Gastrocnemius medialis (tissue), 4 donors: ENCODE measurements at regions not wholly inside any gene's neighbourhood (a gene's known extent, or its start where the extent isn't known, plus 50 kb on each side); places are given as distances from the start of the nearest gene placed in this dataset.

Source experiments
- ATAC-seq, 2 donors: fragments of 150-250 bp; one replicate each; pipeline ENCODE4 v1.9.1; 2016
- DNase-seq, 2 donors: peaks; one replicate each; pipeline ENCODE4 v3.0.0-alpha.2; 2019
- H3K27ac ChIP-seq, 4 donors: fragments of 200-600 bp; sonication (generic); 1 replicate in 1 of 4; 2 replicates in 3 of 4; pipeline ENCODE4 v1.5.1; 2016 to 2018; ENCODE audit warnings: mild to moderate bottlenecking in 2 of 4, moderate library complexity in 1 of 4
- H3K27me3 ChIP-seq, 3 donors: fragments of 200-600 bp; sonication (generic) in 2 of 3; 1 replicate in 1 of 3; 2 replicates in 2 of 3; pipeline versions ENCODE4 v1.5.1 to v1.6.0; 2016 to 2019; ENCODE audit warnings: mild to moderate bottlenecking in 1 of 3, moderate library complexity in 1 of 3
- H3K36me3 ChIP-seq, 2 donors: fragments of 200-600 bp; sonication (generic) in 1 of 2; one replicate each; pipeline ENCODE4 v1.5.1; 2017 to 2018
- H3K4me1 ChIP-seq, 2 donors: fragments of 200-600 bp; sonication (generic) in 1 of 2; one replicate each; pipeline ENCODE4 v1.5.1; 2016 to 2017; ENCODE audit warnings: mild to moderate bottlenecking in 2 of 2
- H3K4me3 ChIP-seq, 4 donors: fragments of 200-600 bp; sonication (generic) in 3 of 4; 1 replicate in 1 of 4; 2 replicates in 3 of 4; pipeline ENCODE4 v1.5.1; 2016 to 2019; ENCODE audit warnings: mild to moderate bottlenecking in 2 of 4
- H3K9me3 ChIP-seq, 3 donors: fragments of 200-600 bp; sonication (generic) in 2 of 3; 1 replicate in 1 of 3; 2 replicates in 2 of 3; pipeline ENCODE4 v1.5.1; 2016 to 2019
- POLR2A ChIP-seq, 2 donors: fragments of 450-650 bp; IDR thresholded peaks; one replicate each; pipeline ENCODE4 v1.6.1; 2017; ENCODE audit warnings: antibody characterized with exemption in 2 of 2, mild to moderate bottlenecking in 2 of 2, moderate library complexity in 2 of 2
- in situ Hi-C, 4 donors: fragments of 200-750 bp; cut with MboI; loops; one replicate each; pipeline versions ENCODE4 v1.15.0 to v1.8.0; 2017; ENCODE audit warnings: low sequenced_read_pairs in 4 of 4
- intact Hi-C: fragments of 100-400 bp; cut with DNase I; formaldehyde crosslinking; loops from one replicate; pipeline ENCODE4 v1.15.1; 2023; ENCODE audit warnings: low total_unique reads
- TF ChIP-seq, protein P1 (sequence below), 5 experiments: fragments of 450-650 bp in 3 of 5; fragments of 200-600 bp in 2 of 5; sonication (generic) in 2 of 5; IDR thresholded peaks in 4 of 5; conservative IDR thresholded peaks in 1 of 5; 1 replicate in 4 of 5; 2 replicates in 1 of 5; pipeline ENCODE4 v1.5.1; 2016 to 2019; ENCODE audit warnings: antibody characterized with exemption in 5 of 5, mild to moderate bottlenecking in 3 of 5, moderate library complexity in 3 of 5

DNA sequence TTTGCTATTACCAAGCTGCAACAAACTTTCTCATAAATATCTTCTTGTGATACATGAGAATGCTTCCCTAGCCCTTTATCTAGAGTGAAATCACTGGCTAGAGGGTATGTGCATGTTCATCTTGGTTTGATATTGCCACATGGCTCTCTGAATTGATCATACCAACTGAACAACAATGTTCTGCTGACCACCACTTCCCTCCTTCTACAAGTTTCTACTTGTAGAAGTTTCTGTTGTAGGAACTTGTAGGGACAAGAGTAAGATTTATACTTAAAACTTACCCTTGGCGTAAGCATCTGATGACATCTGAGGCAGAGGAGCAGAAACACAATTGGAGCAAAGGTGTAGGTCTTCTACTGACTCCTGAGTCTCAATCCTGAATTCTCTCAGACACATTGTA is 86.3 kb upstream of the FAM13C start:
- Histone ChIP-seq H3K36me3 (no peaks in the 10 kb centered on the region), H3K27ac (no peak overlapping the region), H3K4me3 (no peak overlapping the region), H3K27me3 (no peaks in the 10 kb centered on the region), H3K4me1 (no peaks in the 10 kb centered on the region), H3K9me3 (no peaks in the 10 kb centered on the region)
- TF ChIP-seq, protein P1, sequence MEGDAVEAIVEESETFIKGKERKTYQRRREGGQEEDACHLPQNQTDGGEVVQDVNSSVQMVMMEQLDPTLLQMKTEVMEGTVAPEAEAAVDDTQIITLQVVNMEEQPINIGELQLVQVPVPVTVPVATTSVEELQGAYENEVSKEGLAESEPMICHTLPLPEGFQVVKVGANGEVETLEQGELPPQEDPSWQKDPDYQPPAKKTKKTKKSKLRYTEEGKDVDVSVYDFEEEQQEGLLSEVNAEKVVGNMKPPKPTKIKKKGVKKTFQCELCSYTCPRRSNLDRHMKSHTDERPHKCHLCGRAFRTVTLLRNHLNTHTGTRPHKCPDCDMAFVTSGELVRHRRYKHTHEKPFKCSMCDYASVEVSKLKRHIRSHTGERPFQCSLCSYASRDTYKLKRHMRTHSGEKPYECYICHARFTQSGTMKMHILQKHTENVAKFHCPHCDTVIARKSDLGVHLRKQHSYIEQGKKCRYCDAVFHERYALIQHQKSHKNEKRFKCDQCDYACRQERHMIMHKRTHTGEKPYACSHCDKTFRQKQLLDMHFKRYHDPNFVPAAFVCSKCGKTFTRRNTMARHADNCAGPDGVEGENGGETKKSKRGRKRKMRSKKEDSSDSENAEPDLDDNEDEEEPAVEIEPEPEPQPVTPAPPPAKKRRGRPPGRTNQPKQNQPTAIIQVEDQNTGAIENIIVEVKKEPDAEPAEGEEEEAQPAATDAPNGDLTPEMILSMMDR (IDR thresholded peaks at IDR 0.05 in 4 of 5, conservative IDR thresholded peaks at IDR 0.05 in 1 of 5): no peak
- no peak for TF ChIP-seq POLR2A (IDR thresholded peaks at IDR 0.05)
- ATAC-seq: no peak
- intact Hi-C loops (no loop called here), in situ Hi-C loops (no loop called here)
- no peak for DNase-seq

DNA sequence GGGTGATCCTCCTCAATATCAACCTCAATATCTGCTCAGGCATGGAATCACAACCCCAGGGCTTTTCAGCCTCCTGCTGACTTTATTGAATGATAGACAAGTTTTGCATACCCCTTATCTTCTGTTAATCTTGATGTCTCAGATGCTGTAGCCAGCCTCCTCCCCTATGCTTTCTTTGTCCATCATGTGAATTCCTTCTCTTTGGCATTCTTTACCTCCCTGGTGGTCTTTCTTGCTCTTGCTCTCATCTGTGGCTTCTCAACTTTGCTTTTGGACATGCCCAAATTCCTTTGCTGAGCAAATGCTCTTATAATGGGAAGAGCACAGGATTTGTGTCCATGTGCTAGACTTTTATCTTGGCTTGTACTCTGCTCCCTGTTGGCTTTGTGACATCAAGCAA is 73.4 kb upstream of the FAM13C start:
- H3K27me3 ChIP-seq: no peaks in the 10 kb centered on the region
- in situ Hi-C loops (no loop called here), intact Hi-C loops (no loop called here)
- peaks cover 0 to 4% of the 10 kb centered on the region in 2 donors for H3K4me1 ChIP-seq
- DNase-seq (no peak), ATAC-seq (no peak)
- no peaks in the 10 kb centered on the region for H3K9me3 ChIP-seq
- H3K4me3 ChIP-seq: no peak overlapping the region
- no peak overlapping the region for H3K27ac ChIP-seq
- no peaks in the 10 kb centered on the region for H3K36me3 ChIP-seq
- TF ChIP-seq POLR2A (IDR thresholded peaks at IDR 0.05): no peak
- TF ChIP-seq, protein P1 (IDR thresholded peaks at IDR 0.05 in 4 of 5, conservative IDR thresholded peaks at IDR 0.05 in 1 of 5): no peak

DNA sequence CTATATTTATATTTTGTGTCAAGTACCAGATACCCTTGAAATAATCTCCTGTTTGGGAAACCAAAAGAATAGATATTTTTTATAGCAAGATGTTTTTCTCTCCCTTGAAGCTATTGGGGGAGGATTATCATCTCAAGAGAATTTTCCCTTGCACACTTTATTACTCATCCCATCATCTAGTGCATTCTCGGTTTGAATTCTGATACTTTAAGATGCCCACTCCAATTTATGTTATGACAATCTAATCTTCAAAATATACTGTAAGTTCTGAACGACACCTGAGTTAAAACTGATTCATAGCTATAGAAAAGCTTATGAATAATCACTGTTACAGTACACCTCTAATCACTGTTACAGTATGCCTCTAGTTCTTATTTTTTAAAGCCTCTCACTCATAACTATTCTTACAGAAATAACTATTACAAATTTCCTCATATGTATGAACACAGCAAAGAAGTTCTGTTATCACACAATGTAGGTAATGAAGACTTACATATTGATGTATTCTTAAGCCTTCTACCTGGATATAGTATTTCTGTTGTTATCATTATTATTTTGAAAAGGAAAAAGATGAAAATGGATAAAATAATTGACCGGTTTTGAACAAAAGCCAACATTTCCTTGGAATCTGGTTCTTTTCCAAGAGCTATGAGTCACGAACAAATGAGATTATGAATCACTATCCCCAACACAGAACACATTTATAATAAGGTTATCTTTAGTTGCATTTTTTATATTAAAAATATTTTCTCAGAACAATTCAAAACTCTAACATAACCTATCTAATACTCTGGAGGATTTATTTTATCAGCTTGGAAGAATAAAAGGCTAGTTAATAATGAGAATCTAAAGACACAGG is 72.3 kb upstream of the FAM13C start:
- TF ChIP-seq, protein P1 (IDR thresholded peaks at IDR 0.05 in 4 of 5, conservative IDR thresholded peaks at IDR 0.05 in 1 of 5): no peak
- TF ChIP-seq POLR2A (IDR thresholded peaks at IDR 0.05): no peak

DNA sequence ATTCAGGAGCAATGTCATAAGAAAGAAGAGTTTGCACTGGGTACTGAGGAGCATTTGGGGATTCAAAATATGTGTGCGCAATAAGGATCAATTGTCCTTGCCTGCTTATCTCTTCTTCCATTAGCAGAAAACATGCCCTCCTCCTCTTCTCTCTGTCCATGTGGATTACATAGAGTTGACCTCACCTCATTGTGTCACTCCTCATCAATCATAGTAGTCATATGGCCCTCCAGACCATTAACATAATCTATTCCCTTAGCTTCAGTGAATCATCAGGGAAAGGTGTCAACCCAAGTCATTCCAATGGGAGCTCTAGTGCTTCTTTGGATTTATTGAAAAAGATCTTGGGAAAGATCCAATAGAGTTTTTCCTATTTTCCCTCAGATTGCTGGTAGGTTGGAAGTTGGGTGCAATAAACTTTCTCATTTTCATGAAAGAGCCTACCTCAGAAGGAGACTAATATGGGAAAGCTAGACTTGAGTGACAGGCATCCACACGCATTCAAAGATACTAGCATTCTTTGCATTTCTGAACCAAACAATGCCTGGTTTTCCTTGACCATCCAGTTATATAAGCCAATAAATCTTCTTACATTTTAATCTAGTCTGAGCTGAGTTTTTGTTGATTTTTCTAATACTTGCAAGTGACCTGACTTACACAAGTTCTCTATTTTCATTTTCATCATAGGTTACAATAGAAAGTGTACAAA is 71.5 kb upstream of the FAM13C start:
- Histone ChIP-seq H3K9me3 (no peaks in the 10 kb centered on the region), H3K4me3 (no peak overlapping the region), H3K27me3 (no peaks in the 10 kb centered on the region), H3K36me3 (no peaks in the 10 kb centered on the region), H3K4me1 (peaks cover 0 to 4% of the 10 kb centered on the region in 2 donors), H3K27ac (no peak overlapping the region)
- no peak for ATAC-seq
- no peak for DNase-seq
- in situ Hi-C loops: no loop called here
- intact Hi-C loops: no loop called here
- no peak for TF ChIP-seq POLR2A (IDR thresholded peaks at IDR 0.05)
- TF ChIP-seq, protein P1 (IDR thresholded peaks at IDR 0.05 in 4 of 5, conservative IDR thresholded peaks at IDR 0.05 in 1 of 5): no peak

More for the DNA sequence above, 72.3 kb upstream of the FAM13C start:
- H3K36me3 ChIP-seq: no peaks in the 10 kb centered on the region
- H3K9me3 ChIP-seq: no peaks in the 10 kb centered on the region
- H3K27me3 ChIP-seq: no peaks in the 10 kb centered on the region
- no peak overlapping the region for H3K27ac ChIP-seq
- in situ Hi-C loops (no loop called here), intact Hi-C loops (no loop called here)
- no peak overlapping the region for H3K4me3 ChIP-seq
- H3K4me1 ChIP-seq: peaks cover 0 to 4% of the 10 kb centered on the region in 2 donors
- DNase-seq (no peak), ATAC-seq (no peak)
